Astrocyte (in vitro differentiated cells and primary cell): ENCODE measurements at regions not wholly inside any gene's neighbourhood (a gene's known extent, or its start where the extent isn't known, plus 50 kb on each side); places are given as distances from the start of the nearest gene placed in this dataset.

ENCODE experiments used
- CTCF ChIP-seq: IDR thresholded peaks from 2 replicates; pipeline ENCODE4 v1.5.1; 2011; ENCODE audit warnings: low read depth, mild to moderate bottlenecking, inconsistent platforms, low read length, moderate library complexity; ENCODE audit not compliant: insufficient read depth
- EZH2 ChIP-seq: IDR thresholded peaks from 2 replicates; pipeline ENCODE4 v1.6.1; 2012; ENCODE audit warnings: mild to moderate bottlenecking, low read length, inconsistent platforms; ENCODE audit not compliant: insufficient read depth

- no peak for TF ChIP-seq CTCF
- no peak for TF ChIP-seq EZH2
Measured at GRCh38 chr2:59875836-59876235, 677.6 kb downstream of the BCL11A start.
